CD8-positive, alpha-beta memory T cell (primary cell): ENCODE measurements at regions not wholly inside any gene's neighbourhood (a gene's known extent, or its start where the extent isn't known, plus 50 kb on each side); places are given as distances from the start of the nearest gene placed in this dataset.
A peak's percentile ranks its signal among the peaks of the same experiment; 100 is the strongest.

Source experiments
- CTCF ChIA-PET: fragments of 350-600 bp; sonication (Branson Sonifier 250); formaldehyde crosslinking; loops from one replicate; lab custom pipeline; 2021; ENCODE audit warnings: antibody characterized with exemption; lab: Charles Lee
- POLR2A ChIA-PET: fragments of 350-600 bp; sonication (Branson Sonifier 250); formaldehyde crosslinking; loops from one replicate; lab custom pipeline; 2021; ENCODE audit warnings: antibody characterized with exemption; lab: Charles Lee
- DNase-seq, 5 donors: peaks; one replicate each; pipeline versions ENCODE4 v3.0.0 to v3.0.0-alpha.2; 2020 to 2022; ENCODE audit warnings: mixed read lengths in 1 of 5
- H3K27ac ChIP-seq: one replicate; pipeline ENCODE4 v1.7.0; 2013; ENCODE audit warnings: low read depth, mild to moderate bottlenecking, low read length, moderate library complexity
- H3K27me3 ChIP-seq: 2 replicates; pipeline ENCODE4 v1.7.0; 2013; ENCODE audit warnings: low read length, mild to moderate bottlenecking; ENCODE audit not compliant: insufficient read depth, poor library complexity, severe bottlenecking
- H3K36me3 ChIP-seq: 2 replicates; pipeline ENCODE4 v1.7.0; 2013; ENCODE audit warnings: mild to moderate bottlenecking, low read length, moderate library complexity; ENCODE audit not compliant: insufficient read depth
- H3K4me1 ChIP-seq: 2 replicates; pipeline ENCODE4 v1.7.0; 2013; ENCODE audit warnings: mild to moderate bottlenecking, low read length, moderate library complexity; ENCODE audit not compliant: insufficient read depth
- H3K4me3 ChIP-seq: 2 replicates; pipeline ENCODE4 v1.7.0; 2013; ENCODE audit warnings: mild to moderate bottlenecking, low read length
- H3K9me3 ChIP-seq: 2 replicates; pipeline ENCODE4 v1.7.0; 2013; ENCODE audit warnings: mild to moderate bottlenecking, low read length
- H3K27ac Mint-ChIP-seq, 8 donors: one replicate each; pipeline ENCODE4 v1.8.0; 2020 to 2021; ENCODE audit warnings: mixed read lengths in 8 of 8, mild to moderate bottlenecking in 6 of 8, inconsistent platforms in 3 of 8, moderate library complexity in 3 of 8
- H3K27me3 Mint-ChIP-seq, 2 donors: one replicate each; pipeline ENCODE4 v1.8.0; 2020 to 2021; ENCODE audit warnings: mixed read lengths in 2 of 2, mild to moderate bottlenecking in 1 of 2, moderate library complexity in 1 of 2
- H3K36me3 Mint-ChIP-seq, 3 donors: one replicate each; pipeline ENCODE4 v1.8.0; 2020 to 2021; ENCODE audit warnings: mixed read lengths in 3 of 3, inconsistent platforms in 1 of 3, mild to moderate bottlenecking in 1 of 3
- H3K4me1 Mint-ChIP-seq, 3 donors: one replicate each; pipeline ENCODE4 v1.8.0; 2020 to 2021; ENCODE audit warnings: mixed read lengths in 3 of 3, inconsistent platforms in 1 of 3, mild to moderate bottlenecking in 1 of 3
- H3K4me3 Mint-ChIP-seq, 7 donors: one replicate each; pipeline ENCODE4 v1.8.0; 2020 to 2021; ENCODE audit warnings: mixed read lengths in 7 of 7, mild to moderate bottlenecking in 6 of 7, moderate library complexity in 4 of 7, inconsistent platforms in 2 of 7
- H3K9me3 Mint-ChIP-seq, 5 donors: one replicate each; pipeline ENCODE4 v1.8.0; 2020 to 2022; ENCODE audit warnings: mixed read lengths in 5 of 5, mild to moderate bottlenecking in 3 of 5, moderate library complexity in 2 of 5, inconsistent platforms in 1 of 5

DNA sequence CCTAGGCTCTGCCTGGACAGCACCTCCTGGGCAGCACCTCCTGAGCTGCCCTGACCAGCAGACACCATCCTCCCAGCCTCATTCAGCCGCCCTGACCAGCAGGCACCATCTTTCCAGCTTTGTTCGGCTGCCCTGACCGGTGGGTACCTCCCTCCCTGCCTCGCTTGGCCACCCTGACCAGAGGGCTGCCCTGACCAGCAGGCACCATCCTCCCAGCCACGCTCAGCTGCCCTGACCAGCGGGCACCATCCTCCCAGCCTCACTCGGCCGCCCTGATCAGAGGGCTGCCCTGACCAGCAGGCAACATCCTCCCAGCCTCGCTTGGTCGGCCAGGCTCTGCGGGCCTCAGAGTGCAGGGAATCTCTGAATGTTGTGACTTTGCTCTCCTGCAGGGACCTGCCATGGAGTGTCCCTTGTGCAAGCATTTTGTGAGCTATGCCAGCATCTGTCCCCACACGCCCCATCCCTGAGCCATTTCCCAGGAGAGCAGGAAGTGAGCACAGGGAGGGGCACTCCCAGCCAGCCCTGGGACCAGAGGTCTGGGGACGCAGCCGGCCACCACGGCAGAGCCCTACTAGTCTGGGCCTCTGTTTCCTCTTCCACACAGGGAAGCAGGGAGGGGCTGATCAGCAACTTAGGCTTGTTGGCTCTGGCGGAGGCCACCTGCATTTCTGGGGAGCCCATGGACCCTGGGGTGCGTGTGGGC, 265.5 kb downstream of the SEC23A start:
- H3K27ac Mint-ChIP-seq = peak overlapping the region in 1 of 8 donors; percentile 41
- H3K27me3 Mint-ChIP-seq = peaks cover 1 to 10% of the 10 kb centered on the region in 2 donors
- DNase-seq = no peak
- peak overlapping the region in 1 of 7 donors; percentile 16 for H3K4me3 Mint-ChIP-seq
- Histone ChIP-seq H3K27me3 (no peaks in the 10 kb centered on the region), H3K27ac (no peak overlapping the region), H3K36me3 (no peaks in the 10 kb centered on the region), H3K4me3 (no peak overlapping the region), H3K9me3 (no peaks in the 10 kb centered on the region), H3K4me1 (no peaks in the 10 kb centered on the region)
- no peaks in the 10 kb centered on the region for H3K36me3 Mint-ChIP-seq
- POLR2A ChIA-PET = no interaction called here
- CTCF ChIA-PET = no interaction called here
- H3K9me3 Mint-ChIP-seq = no peaks in the 10 kb centered on the region
- no peaks in the 10 kb centered on the region for H3K4me1 Mint-ChIP-seq

DNA sequence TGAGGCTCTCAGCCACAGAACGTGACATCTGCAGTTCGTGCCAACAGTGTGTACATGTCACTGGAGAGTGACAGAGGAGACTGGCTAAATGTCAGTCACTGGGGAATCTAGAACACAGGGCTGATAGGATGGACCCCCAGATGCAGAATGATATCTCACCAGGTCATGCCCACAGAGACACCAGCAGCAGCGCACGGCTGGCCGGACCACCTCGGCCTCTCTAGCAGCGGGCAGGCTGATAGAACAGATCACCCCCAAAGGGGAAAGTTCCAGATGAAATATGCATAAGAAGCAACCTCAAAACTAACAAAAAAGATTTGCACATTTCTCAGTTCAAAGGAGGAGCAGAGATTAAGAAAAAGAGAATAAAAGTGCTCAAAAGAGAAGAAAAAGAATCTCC, 266.5 kb downstream of the SEC23A start:
- Histone ChIP-seq H3K36me3 (no peaks in the 10 kb centered on the region), H3K4me3 (no peak overlapping the region), H3K9me3 (no peaks in the 10 kb centered on the region), H3K27ac (no peak overlapping the region), H3K27me3 (no peaks in the 10 kb centered on the region), H3K4me1 (no peaks in the 10 kb centered on the region)
- Mint-ChIP-seq H3K4me1 (no peaks in the 10 kb centered on the region), H3K27ac (no peak overlapping the region), H3K27me3 (peaks cover 1 to 8% of the 10 kb centered on the region in 2 donors), H3K36me3 (no peaks in the 10 kb centered on the region), H3K9me3 (peaks cover 0 to 3% (median 0%) of the 10 kb centered on the region in 5 donors), H3K4me3 (no peak overlapping the region)
- ChIA-PET POLR2A (no interaction called here), CTCF (no interaction called here)
- DNase-seq = no peak

DNA sequence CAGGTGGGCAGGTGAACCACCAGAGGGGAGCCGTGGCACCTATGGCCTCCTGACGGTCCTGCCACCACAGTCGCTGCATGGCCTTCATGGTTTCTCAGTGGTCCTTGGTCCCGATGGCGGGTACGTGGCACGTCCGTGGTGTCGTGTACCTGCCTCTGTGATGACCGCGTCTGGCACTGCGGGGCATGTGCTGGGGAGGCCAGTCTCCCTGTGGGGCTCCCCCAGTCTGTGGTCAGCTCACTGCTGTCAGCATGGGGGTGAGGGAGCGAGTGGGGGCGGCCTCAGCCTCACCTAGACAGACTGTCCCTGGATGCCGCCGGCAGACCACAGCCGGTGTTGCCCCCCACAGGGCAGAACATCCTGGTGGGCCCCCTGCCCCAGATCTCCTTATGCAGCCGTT, 267.2 kb downstream of the SEC23A start:
- no peaks in the 10 kb centered on the region for H3K27me3 ChIP-seq
- no peaks in the 10 kb centered on the region for H3K4me1 ChIP-seq
- Mint-ChIP-seq H3K9me3 (peaks cover 0 to 3% (median 0%) of the 10 kb centered on the region in 5 donors), H3K4me3 (no peak overlapping the region), H3K27ac (no peak overlapping the region), H3K4me1 (no peaks in the 10 kb centered on the region), H3K36me3 (no peaks in the 10 kb centered on the region), H3K27me3 (peaks cover 1 to 8% of the 10 kb centered on the region in 2 donors)
- CTCF ChIA-PET = no interaction called here
- H3K9me3 ChIP-seq = no peaks in the 10 kb centered on the region
- no peak overlapping the region for H3K27ac ChIP-seq
- H3K36me3 ChIP-seq = no peaks in the 10 kb centered on the region
- no peak for DNase-seq
- no peak overlapping the region for H3K4me3 ChIP-seq
- POLR2A ChIA-PET = no interaction called here

DNA sequence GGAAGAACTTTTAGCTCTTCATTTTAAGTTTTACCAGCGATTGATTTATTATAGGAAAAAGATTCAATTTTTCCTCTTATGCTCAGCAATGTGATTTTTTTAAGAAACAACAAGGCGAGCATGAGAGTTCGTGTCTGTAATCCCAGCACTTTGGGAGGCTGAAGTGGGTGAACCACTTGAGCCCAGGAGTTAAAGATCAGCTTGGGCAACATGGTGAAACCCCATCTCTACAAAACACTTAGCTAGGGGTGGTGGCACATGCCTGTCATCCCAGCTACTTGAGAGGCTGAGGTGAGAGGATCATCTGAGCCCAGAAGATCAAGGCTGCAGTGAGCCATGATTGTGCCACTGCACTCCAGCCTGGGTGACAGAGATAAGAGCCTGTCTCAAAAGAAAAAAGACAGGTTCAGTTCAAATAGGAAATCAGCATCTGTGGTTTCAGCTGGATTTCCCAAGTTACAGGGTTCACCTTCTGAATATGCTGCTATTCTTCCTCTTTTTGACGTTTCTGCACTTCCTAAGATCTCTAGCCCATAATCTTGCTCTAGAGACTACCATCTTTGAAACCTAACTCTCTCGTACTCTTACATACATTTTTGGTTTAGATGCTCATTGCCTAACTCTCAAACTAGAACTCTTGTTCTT, 274.7 kb downstream of the SEC23A start:
- Histone ChIP-seq H3K27ac (no peak overlapping the region), H3K27me3 (no peaks in the 10 kb centered on the region), H3K4me1 (no peaks in the 10 kb centered on the region), H3K36me3 (no peaks in the 10 kb centered on the region), H3K4me3 (no peak overlapping the region), H3K9me3 (no peaks in the 10 kb centered on the region)
- no peaks in the 10 kb centered on the region for H3K36me3 Mint-ChIP-seq
- H3K4me1 Mint-ChIP-seq = no peaks in the 10 kb centered on the region
- peaks cover 0 to 4% of the 10 kb centered on the region in 2 donors for H3K27me3 Mint-ChIP-seq
- ChIA-PET POLR2A (no interaction called here), CTCF (no interaction called here)
- no peak overlapping the region for H3K4me3 Mint-ChIP-seq
- no peak for DNase-seq
- H3K9me3 Mint-ChIP-seq = peaks cover 0 to 3% (median 0%) of the 10 kb centered on the region in 5 donors
- no peak overlapping the region for H3K27ac Mint-ChIP-seq

DNA sequence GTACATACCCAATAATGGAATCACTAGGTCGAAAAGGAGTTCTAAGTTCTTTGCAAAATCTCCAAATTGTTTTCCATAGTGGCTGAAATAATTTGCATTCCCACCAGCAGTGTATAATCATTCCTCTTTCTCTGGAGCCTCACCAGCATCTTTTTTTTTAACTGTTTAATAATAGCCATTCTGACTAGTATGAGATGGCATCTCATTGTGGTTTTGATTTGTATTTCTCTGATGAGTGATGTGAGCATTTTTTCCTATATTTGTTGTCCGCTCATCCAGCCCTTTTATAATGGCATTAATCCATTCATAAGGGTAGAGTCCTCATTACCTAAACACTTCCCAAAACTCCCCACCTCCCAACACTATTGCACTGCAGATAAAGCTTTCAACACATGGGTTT, 278.3 kb downstream of the SEC23A start:
- Histone ChIP-seq H3K4me1 (no peaks in the 10 kb centered on the region), H3K9me3 (no peaks in the 10 kb centered on the region), H3K4me3 (no peak overlapping the region), H3K27me3 (no peaks in the 10 kb centered on the region), H3K36me3 (no peaks in the 10 kb centered on the region), H3K27ac (no peak overlapping the region)
- Mint-ChIP-seq H3K4me1 (no peaks in the 10 kb centered on the region), H3K9me3 (peaks cover 0 to 9% (median 2%) of the 10 kb centered on the region in 5 donors), H3K36me3 (no peaks in the 10 kb centered on the region), H3K27me3 (peaks cover 0 to 4% of the 10 kb centered on the region in 2 donors), H3K4me3 (no peak overlapping the region), H3K27ac (no peak overlapping the region)
- ChIA-PET POLR2A (no interaction called here), CTCF (no interaction called here)
- no peak for DNase-seq

DNA sequence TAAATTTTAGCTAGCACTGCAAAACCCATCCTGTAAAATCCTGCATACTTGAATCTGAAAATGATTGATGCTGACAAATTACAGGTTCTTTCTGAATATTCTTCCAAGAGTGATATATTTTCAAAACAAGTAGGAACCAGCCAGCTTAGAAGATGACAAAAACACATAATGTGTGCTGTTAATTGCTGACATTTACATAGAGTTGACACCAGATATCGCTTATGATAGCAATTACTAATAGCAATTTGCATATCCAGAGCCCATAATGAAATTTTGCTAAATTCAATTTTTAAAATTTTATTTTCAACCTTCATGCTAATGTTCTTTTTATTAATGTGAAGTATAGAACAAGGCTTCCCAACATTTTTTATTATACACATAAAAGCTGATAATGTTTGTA, 284.5 kb downstream of the SEC23A start:
- no peaks in the 10 kb centered on the region for H3K36me3 Mint-ChIP-seq
- POLR2A ChIA-PET = no interaction called here
- Histone ChIP-seq H3K4me3 (no peak overlapping the region), H3K9me3 (no peaks in the 10 kb centered on the region), H3K36me3 (no peaks in the 10 kb centered on the region), H3K27me3 (no peaks in the 10 kb centered on the region), H3K4me1 (no peaks in the 10 kb centered on the region), H3K27ac (no peak overlapping the region)
- H3K4me1 Mint-ChIP-seq = no peaks in the 10 kb centered on the region
- CTCF ChIA-PET = no interaction called here
- H3K4me3 Mint-ChIP-seq = no peak overlapping the region
- no peaks in the 10 kb centered on the region for H3K27me3 Mint-ChIP-seq
- H3K27ac Mint-ChIP-seq = no peak overlapping the region
- DNase-seq = no peak
- peaks cover 0 to 9% (median 2%) of the 10 kb centered on the region in 5 donors for H3K9me3 Mint-ChIP-seq

DNA sequence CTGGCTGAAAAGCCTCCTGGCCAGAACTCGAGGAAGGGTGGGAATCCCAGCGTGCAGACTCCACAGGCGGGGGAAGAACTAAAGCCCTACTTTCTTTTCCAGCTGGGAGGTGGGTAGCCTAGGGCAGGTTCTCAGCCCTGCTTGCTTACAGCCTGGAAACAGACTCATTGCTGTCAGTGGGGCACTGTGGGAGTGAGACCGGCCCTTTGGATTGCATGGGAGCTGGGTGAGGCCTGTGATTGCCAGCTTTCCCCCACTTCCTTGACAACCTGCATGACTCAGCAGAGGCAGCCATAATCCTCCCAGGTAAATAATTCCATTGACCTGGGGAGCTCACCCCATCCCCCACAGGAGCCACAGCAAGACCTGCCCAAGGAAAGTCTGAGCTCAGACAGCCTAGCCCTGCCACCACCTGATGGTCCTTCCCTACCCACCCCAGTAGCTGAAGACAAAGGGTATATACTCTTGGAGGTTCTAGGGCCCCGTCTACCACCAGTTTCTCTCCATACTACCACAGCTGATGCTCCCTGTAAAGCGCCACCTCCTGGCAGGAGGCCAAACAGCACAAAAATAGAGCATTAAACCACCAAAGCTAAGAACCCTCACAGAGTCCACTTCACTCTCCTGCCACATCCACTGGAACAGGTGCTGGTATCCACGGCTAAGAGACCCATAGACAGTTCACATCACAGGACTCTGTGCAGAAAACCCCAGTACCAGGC, 294.1 kb downstream of the SEC23A start:
- Histone ChIP-seq H3K4me1 (no peaks in the 10 kb centered on the region), H3K36me3 (no peaks in the 10 kb centered on the region), H3K4me3 (no peak overlapping the region), H3K9me3 (no peaks in the 10 kb centered on the region), H3K27ac (no peak overlapping the region), H3K27me3 (no peaks in the 10 kb centered on the region)
- ChIA-PET POLR2A (no interaction called here), CTCF (no interaction called here)
- Mint-ChIP-seq H3K27ac (no peak overlapping the region), H3K9me3 (peaks cover 0 to 13% (median 10%) of the 10 kb centered on the region in 5 donors), H3K4me1 (no peaks in the 10 kb centered on the region), H3K27me3 (no peaks in the 10 kb centered on the region), H3K4me3 (no peak overlapping the region), H3K36me3 (no peaks in the 10 kb centered on the region)
- DNase-seq = no peak

DNA sequence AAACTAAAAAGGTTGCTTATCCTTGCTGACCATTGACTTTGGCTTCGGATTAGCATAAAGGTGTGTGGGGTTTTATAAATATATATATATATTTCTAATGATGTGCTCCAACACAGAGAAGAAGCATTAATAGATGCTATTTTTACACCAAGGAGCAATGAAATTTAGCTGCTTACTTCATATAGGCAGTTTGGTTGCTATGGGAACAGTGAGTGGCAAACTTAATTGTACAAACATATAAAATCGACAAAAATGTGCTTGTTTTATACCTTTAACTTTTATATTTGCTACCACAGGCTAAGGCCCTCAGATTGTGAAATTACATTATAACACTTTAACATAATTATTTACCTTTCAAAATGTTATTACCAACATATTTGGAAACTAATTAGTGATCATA, 303.4 kb downstream of the SEC23A start:
- no peaks in the 10 kb centered on the region for H3K4me1 ChIP-seq
- H3K4me3 ChIP-seq = no peak overlapping the region
- no peak for DNase-seq
- peaks cover 0 to 5% of the 10 kb centered on the region in 2 donors for H3K27me3 Mint-ChIP-seq
- H3K4me3 Mint-ChIP-seq = no peak overlapping the region
- no peaks in the 10 kb centered on the region for H3K4me1 Mint-ChIP-seq
- H3K36me3 ChIP-seq = no peaks in the 10 kb centered on the region
- H3K27ac Mint-ChIP-seq = no peak overlapping the region
- H3K36me3 Mint-ChIP-seq = no peaks in the 10 kb centered on the region
- no peaks in the 10 kb centered on the region for H3K9me3 ChIP-seq
- peaks cover 3 to 11% (median 6%) of the 10 kb centered on the region in 5 donors for H3K9me3 Mint-ChIP-seq
- no peaks in the 10 kb centered on the region for H3K27me3 ChIP-seq
- CTCF ChIA-PET = no interaction called here
- POLR2A ChIA-PET = no interaction called here
- H3K27ac ChIP-seq = no peak overlapping the region
